Ovary (tissue), 7 donors: ENCODE measurements at regions not wholly inside any gene's neighbourhood (a gene's known extent, or its start where the extent isn't known, plus 50 kb on each side); places are given as distances from the start of the nearest gene placed in this dataset.

Experiments used
- DNase-seq, 5 donors: peaks; one replicate each; pipeline ENCODE4 v3.0.0-alpha.2; 2019 to 2020
- H3K27ac ChIP-seq, 2 donors: fragments of 200-600 bp; one replicate each; pipeline versions ENCODE4 v1.5.1 to v1.8.0; 2019 to 2022
- H3K27me3 ChIP-seq: fragments of 200-600 bp; one replicate; pipeline ENCODE4 v1.8.0; 2022
- H3K36me3 ChIP-seq: fragments of 200-600 bp; sonication (generic); one replicate; pipeline ENCODE4 v1.5.1; 2019
- H3K4me1 ChIP-seq: one replicate; pipeline ENCODE4 v1.8.1; 2013; ENCODE audit warnings: mild to moderate bottlenecking, moderate library complexity; ENCODE audit not compliant: insufficient read depth
- H3K4me3 ChIP-seq: fragments of 200-600 bp; sonication (generic); one replicate; pipeline ENCODE4 v1.5.1; 2017
- H3K9me3 ChIP-seq, 2 donors: fragments of 200-600 bp in 1 of 2; sonication (generic) in 1 of 2; one replicate each; pipeline versions ENCODE4 v1.5.1 to v1.8.1; 2013 to 2019; ENCODE audit warnings: mild to moderate bottlenecking in 1 of 2, moderate library complexity in 1 of 2
- CTCF ChIP-seq, 3 donors: fragments of 450-650 bp in 2 of 3; fragments of 200-600 bp in 1 of 3; IDR thresholded peaks; one replicate each; pipeline versions ENCODE4 v1.5.1 to v1.8.0; 2016 to 2022; ENCODE audit warnings: antibody characterized with exemption in 3 of 3, mild to moderate bottlenecking in 1 of 3
- EP300 ChIP-seq: sonication (generic); formaldehyde crosslinking; IDR thresholded peaks from one replicate; pipeline ENCODE4 v1.6.1; 2017; ENCODE audit warnings: antibody characterized with exemption
- POLR2A ChIP-seq: fragments of 450-650 bp; IDR thresholded peaks from one replicate; pipeline ENCODE4 v1.6.1; 2017; ENCODE audit warnings: antibody characterized with exemption, mild to moderate bottlenecking, moderate library complexity
- WGBS, 3 donors: extraction: QIAGEN DNeasy Blood & Tissue Kit in 1 of 3; methylation state at CpG; one replicate each; pipeline versions ENCODE4 v1.1.5 to v1.1.7; 2013 to 2017; 5-methylcytosine and 5-hydroxymethylcytosine counted together
- intact Hi-C, 4 donors: fragments of 100-400 bp; cut with DNase I; formaldehyde crosslinking; loops; one replicate each; pipeline versions ENCODE4 v1.11.0 to v1.15.1; 2022 to 2023
- donor health status: DM: no; HTN: no; CAD: no; lungs with moderate emphysema.
- donor health status: DM: no; HTN: no; CAD: no.
- donor health status: Bipolar disorder and iron deficiency.
- donor health status: DM: no; HTN: no; CAD: no.
- donor health status: DM: yes; HTN: yes; CAD: no.

GRCh38 chr2:194495046-194495445 is 1162.0 kb upstream of the SLC39A10 start:
- Histone ChIP-seq H3K36me3 (no peaks in the 10 kb centered on the region), H3K27me3 (no peaks in the 10 kb centered on the region), H3K4me3 (no peak overlapping the region), H3K4me1 (no peaks in the 10 kb centered on the region), H3K27ac (no peak overlapping the region), H3K9me3 (no peaks in the 10 kb centered on the region)
- DNase-seq: no peak
- intact Hi-C loops: no loop called here
- TF ChIP-seq EP300: no peak

GRCh38 chr2:194494401-194494800 is 1162.6 kb upstream of the SLC39A10 start:
- no peaks in the 10 kb centered on the region for H3K9me3 ChIP-seq
- H3K4me3 ChIP-seq: no peak overlapping the region
- H3K4me1 ChIP-seq: no peaks in the 10 kb centered on the region
- no peaks in the 10 kb centered on the region for H3K36me3 ChIP-seq
- H3K27me3 ChIP-seq: no peaks in the 10 kb centered on the region
- H3K27ac ChIP-seq: no peak overlapping the region
- no peak for DNase-seq
- intact Hi-C loops: no loop called here
- no peak for TF ChIP-seq POLR2A
- TF ChIP-seq EP300: no peak
- no peak for TF ChIP-seq CTCF (IDR thresholded peaks at IDR 0.05)

DNA sequence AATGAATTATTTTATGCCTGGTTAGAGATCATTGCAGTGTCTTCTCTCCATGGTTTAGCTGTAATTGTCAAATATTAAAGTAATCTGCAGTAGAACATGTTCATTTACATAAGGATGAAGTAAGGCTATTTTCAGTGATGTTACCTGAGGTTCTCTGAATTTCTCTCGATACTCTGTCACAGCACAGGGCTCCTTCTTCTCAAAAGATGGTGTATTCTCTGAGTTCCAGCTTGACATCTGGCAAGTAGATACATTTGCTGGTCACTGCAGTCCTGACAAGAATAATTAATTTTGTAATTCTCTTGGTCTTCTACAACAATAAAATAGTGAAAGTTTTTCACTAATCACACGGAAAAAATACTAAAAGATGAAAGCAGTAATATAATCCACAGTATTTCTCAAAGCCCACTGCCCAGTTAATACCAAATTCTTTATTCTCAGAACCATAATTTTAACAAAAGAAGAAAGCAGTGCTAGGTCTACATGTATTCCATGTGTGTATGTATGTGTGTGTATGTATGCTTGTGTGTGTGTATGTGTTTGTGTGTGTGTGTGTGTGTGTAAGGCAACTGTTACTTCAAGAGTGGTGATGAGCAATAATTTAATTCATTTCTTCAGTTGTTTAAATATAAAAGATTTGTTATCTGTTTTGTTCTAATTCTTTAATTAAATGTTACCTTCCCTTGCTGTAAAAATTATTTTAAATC is 1165.5 kb upstream of the SLC39A10 start:
- intact Hi-C loops: no loop called here
- WGBS, 3 donors: 75 to 78% (median 75%) methylated on average over 2 of the region's 2 CpGs
- no peak overlapping the region for H3K27ac ChIP-seq
- H3K4me1 ChIP-seq: no peaks in the 10 kb centered on the region
- H3K4me3 ChIP-seq: no peak overlapping the region
- no peaks in the 10 kb centered on the region for H3K9me3 ChIP-seq
- H3K27me3 ChIP-seq: no peaks in the 10 kb centered on the region
- no peak for DNase-seq
- H3K36me3 ChIP-seq: no peaks in the 10 kb centered on the region
- TF ChIP-seq CTCF (IDR thresholded peaks at IDR 0.05): no peak
- no peak for TF ChIP-seq POLR2A
- TF ChIP-seq EP300: no peak

GRCh38 chr2:194486326-194486725 is 1170.7 kb upstream of the SLC39A10 start:
- Histone ChIP-seq H3K27me3 (no peaks in the 10 kb centered on the region), H3K36me3 (no peaks in the 10 kb centered on the region), H3K4me3 (no peak overlapping the region), H3K27ac (no peak overlapping the region), H3K4me1 (no peaks in the 10 kb centered on the region), H3K9me3 (no peaks in the 10 kb centered on the region)
- intact Hi-C loops: no loop called here
- WGBS, 3 donors: 70 to 82% (median 77%) methylated on average over 4 of the region's 4 CpGs
- no peak for DNase-seq
- TF ChIP-seq CTCF (IDR thresholded peaks at IDR 0.05) (no peak), POLR2A (no peak), EP300 (no peak)

DNA sequence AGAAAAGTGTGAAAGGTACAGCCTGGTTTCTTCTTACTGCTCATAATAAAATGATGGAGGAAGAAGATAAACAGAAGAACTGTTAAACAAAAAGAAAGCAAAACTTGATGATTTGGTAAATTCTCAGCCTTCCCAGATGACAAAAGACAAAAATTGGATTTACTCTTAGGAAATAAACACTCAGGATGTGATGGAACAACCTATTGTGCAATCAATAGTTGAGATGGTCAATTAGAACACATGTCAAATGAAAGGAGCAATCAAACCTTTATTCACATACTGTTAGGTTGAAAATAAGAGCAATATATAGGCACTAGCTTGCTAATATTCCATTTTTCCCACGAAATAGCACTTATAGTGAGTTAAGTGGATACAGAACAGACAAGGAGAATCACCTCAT is 1174.0 kb upstream of the SLC39A10 start:
- no peak for TF ChIP-seq POLR2A
- TF ChIP-seq CTCF (IDR thresholded peaks at IDR 0.05): no peak
- TF ChIP-seq EP300: no peak
- 59 to 65% (median 60%) methylated on average over 1 of the region's 1 CpG for WGBS, 3 donors
- no peaks in the 10 kb centered on the region for H3K27me3 ChIP-seq
- H3K4me3 ChIP-seq: no peak overlapping the region
- H3K27ac ChIP-seq: no peak overlapping the region
- intact Hi-C loops: no loop called here
- no peaks in the 10 kb centered on the region for H3K4me1 ChIP-seq
- H3K36me3 ChIP-seq: no peaks in the 10 kb centered on the region
- no peak for DNase-seq
- no peaks in the 10 kb centered on the region for H3K9me3 ChIP-seq
